HG02798 (cell line): ENCODE measurements at regions not wholly inside any gene's neighbourhood (a gene's known extent, or its start where the extent isn't known, plus 50 kb on each side); places are given as distances from the start of the nearest gene placed in this dataset.

Experiments
- ATAC-seq: cut with Tn5 transposase; IDR thresholded peaks from one replicate; pipeline ENCODE4 v1.9.1; 2021; ENCODE audit warnings: mild to moderate bottlenecking; ENCODE audit not compliant: unreplicated experiment, poor library complexity

GRCh38 chr13:74641586-74641985 is 507.4 kb upstream of the KLF12 start:
- ATAC-seq: no peak

- no peak for ATAC-seq
These were observed 499.5 kb upstream of the KLF12 start for GRCh38 chr13:74633734-74634133.

- no peak for ATAC-seq
These were observed 495.8 kb upstream of the KLF12 start for GRCh38 chr13:74629985-74630384.

GRCh38 chr13:74625541-74625940 is 491.3 kb upstream of the KLF12 start:
- no peak for ATAC-seq

GRCh38 chr13:74623761-74624160 is 489.6 kb upstream of the KLF12 start:
- ATAC-seq: no peak

GRCh38 chr13:74622284-74622683 is 488.1 kb upstream of the KLF12 start:
- ATAC-seq: no peak

- no peak for ATAC-seq
These were observed 486.5 kb upstream of the KLF12 start for GRCh38 chr13:74620711-74621110.

- ATAC-seq: no peak
These were observed 486.1 kb upstream of the KLF12 start for GRCh38 chr13:74620308-74620707.

GRCh38 chr13:74597526-74597925 is 463.3 kb upstream of the KLF12 start:
- no peak for ATAC-seq

GRCh38 chr13:74596691-74597090 is 462.5 kb upstream of the KLF12 start:
- ATAC-seq: no peak

- ATAC-seq: no peak
These were observed 459.5 kb upstream of the KLF12 start for GRCh38 chr13:74593688-74594087.

GRCh38 chr13:74586847-74587246 is 452.6 kb upstream of the KLF12 start:
- ATAC-seq: no peak

GRCh38 chr13:74576420-74576819 is 442.2 kb upstream of the KLF12 start:
- no peak for ATAC-seq

- no peak for ATAC-seq
These were observed 441.5 kb upstream of the KLF12 start for GRCh38 chr13:74575729-74576125.

- no peak for ATAC-seq
These were observed 440.9 kb upstream of the KLF12 start for GRCh38 chr13:74574964-74575728.

- no peak for ATAC-seq
These were observed 439.4 kb upstream of the KLF12 start for GRCh38 chr13:74573654-74574053.

- no peak for ATAC-seq
These were observed 437.6 kb upstream of the KLF12 start for GRCh38 chr13:74571811-74572210.

- ATAC-seq: no peak
These were observed 436.6 kb upstream of the KLF12 start for GRCh38 chr13:74570834-74571233.

- no peak for ATAC-seq
These were observed 435.8 kb upstream of the KLF12 start for GRCh38 chr13:74570046-74570445.

GRCh38 chr13:74569251-74569650 is 435.0 kb upstream of the KLF12 start:
- no peak for ATAC-seq

- ATAC-seq: no peak
These were observed 433.3 kb upstream of the KLF12 start for GRCh38 chr13:74567485-74567884.

GRCh38 chr13:74562381-74562780 is 428.2 kb upstream of the KLF12 start:
- no peak for ATAC-seq
